Left kidney (tissue), 1 donor: ENCODE measurements at regions not wholly inside any gene's neighbourhood (a gene's known extent, or its start where the extent isn't known, plus 50 kb on each side); places are given as distances from the start of the nearest gene placed in this dataset.
"Not testable (repeated sequence)": the region's sequence is repeated elsewhere in the genome, so short reads cannot be mapped to it uniquely, and the experiment has no call there.

Source experiments
- DNase-seq: peaks from one replicate; pipeline ENCODE4 v3.0.0-alpha.2; 2013

- no peak for DNase-seq
Observed at GRCh38 chr2:167843657-167844056, 403.7 kb downstream of the STK39 start.

DNA sequence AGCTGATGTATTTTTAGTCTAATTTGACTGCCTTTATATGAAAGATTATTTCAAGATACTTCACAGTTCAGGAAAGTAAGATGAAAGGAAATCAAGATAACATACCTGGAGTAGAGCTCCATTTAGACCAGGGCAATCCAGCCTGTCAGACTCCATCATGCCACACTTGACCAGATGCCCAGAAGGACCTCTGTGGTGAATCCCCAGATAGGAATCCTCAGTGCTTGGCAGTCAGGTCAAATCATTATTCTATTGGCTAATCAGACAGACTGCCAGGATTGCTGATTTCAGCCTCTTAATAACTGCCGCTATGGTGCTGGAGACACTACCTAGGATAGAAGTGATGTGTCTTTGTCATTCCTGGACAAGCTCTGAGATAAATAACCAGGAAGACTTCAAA lies 404.2 kb downstream of the STK39 start:
- DNase-seq = no peak

- DNase-seq = no peak
Observed at GRCh38 chr2:167842047-167842446, 405.3 kb downstream of the STK39 start.

- DNase-seq = not testable (repeated sequence)
Observed at GRCh38 chr2:167835290-167835689, 412.1 kb downstream of the STK39 start.

DNA sequence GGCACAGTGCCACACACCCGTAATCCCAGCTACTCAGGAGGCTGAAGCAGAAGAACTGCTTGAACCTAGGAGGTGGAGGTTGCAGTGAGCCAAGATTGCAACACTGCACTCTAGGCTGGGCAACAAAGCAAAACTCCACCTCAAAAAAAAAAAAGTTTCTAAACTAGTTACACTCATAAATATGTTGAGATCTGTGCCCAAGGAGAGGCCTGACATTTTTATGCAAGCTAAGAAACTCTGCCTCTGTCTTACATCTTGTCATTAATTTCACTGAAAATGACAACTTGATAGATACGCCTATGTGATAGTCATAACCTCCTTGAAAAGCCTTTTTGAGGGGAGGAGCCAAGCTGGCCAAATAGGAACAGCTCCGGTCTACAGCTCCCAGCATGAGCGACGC lies 412.7 kb downstream of the STK39 start:
- no peak for DNase-seq

DNA sequence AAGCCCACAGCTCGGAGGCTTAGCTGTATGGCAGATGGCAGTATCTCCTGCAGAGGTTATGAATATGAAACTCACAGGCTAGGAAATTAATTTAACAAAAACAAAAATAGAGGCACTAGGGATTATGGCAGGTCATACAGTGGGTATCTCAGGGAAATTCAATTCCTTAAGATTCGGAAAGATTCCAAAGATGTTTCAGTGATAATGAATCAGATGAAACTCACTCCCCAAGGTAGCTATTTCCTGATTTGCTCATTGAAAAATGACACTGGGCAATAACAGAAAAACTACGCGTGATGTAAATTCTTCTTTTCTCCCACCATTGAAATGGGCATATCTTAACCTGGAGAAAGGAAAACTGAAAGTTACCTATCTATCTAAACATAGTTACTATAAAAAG lies 414.1 kb downstream of the STK39 start:
- DNase-seq = no peak

DNA sequence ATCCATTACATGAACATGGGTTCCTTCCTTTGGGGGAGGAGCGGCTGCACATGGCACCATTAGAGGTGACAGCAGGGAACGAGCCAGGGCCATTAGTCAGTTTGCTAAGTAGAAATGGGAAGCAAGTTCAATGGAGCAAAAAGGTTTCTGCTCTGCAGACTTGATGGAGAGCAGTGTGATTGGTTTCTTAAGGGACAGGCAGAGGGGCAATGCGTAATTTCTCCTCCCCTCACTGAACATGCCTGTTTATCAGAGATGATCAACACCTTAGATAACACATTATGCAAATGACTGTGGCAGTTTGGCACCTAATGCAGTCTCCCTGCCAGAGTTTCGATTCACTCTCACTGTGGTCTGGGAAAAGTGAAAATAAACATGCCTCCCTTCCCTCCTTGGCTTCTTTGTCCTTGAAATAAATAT lies 414.5 kb downstream of the STK39 start:
- DNase-seq = no peak

- no peak for DNase-seq
Observed at GRCh38 chr2:167827352-167828097, 419.9 kb downstream of the STK39 start.

GRCh38 chr2:167826906-167827305 lies 420.5 kb downstream of the STK39 start:
- DNase-seq = no peak

- DNase-seq = no peak
Observed at GRCh38 chr2:167825664-167826063, 421.7 kb downstream of the STK39 start.

- no peak for DNase-seq
Observed at GRCh38 chr2:167822690-167823465, 424.5 kb downstream of the STK39 start.

DNA sequence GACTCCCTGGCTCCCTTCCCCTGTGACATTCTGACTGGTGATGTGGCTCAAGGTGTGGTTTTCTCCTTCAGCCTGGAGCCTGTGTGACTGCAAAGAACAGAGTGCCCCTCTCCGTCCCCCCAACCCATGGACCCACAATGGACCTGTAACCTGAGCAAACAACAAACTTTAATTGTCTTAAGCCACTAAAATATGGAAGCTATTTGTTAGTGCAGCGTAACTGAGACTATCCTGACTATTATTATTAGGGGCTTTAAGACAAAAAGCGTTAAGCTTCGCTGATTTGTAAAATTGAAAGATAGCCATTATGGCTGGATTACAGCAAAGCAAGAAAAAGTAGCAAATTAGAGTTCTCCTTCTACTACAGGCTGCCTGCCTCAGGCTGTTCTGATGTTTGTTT lies 426.9 kb downstream of the STK39 start:
- no peak for DNase-seq

DNA sequence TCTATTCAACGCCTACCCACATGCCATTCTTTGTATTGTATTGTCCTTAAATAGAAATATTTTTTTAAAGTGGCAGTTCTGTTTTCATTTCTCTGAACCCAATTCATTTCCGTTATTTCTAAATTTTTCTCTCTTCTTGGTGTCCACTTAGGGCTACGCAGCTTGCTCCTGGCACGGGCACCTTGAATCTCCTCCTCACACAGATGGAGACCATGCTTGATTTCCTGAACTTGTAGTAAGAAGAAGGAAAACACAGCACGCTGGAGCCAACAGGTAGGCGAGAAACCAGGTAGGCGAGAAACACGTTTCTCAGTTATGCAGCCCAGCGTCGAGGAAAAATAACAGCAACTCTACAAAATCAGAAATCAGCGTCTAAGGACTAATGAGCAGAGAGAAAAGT lies 428.9 kb downstream of the STK39 start:
- DNase-seq = no peak

- DNase-seq = no peak
Observed at GRCh38 chr2:167817908-167818307, 429.5 kb downstream of the STK39 start.

- DNase-seq = no peak
Observed at GRCh38 chr2:167817422-167817821, 430.0 kb downstream of the STK39 start.

- no peak for DNase-seq
Observed at GRCh38 chr2:167816874-167817290, 430.5 kb downstream of the STK39 start.

- DNase-seq = no peak
Observed at GRCh38 chr2:167814881-167815718, 432.3 kb downstream of the STK39 start.

GRCh38 chr2:167814482-167814880 lies 432.9 kb downstream of the STK39 start:
- DNase-seq = not testable (repeated sequence)

DNA sequence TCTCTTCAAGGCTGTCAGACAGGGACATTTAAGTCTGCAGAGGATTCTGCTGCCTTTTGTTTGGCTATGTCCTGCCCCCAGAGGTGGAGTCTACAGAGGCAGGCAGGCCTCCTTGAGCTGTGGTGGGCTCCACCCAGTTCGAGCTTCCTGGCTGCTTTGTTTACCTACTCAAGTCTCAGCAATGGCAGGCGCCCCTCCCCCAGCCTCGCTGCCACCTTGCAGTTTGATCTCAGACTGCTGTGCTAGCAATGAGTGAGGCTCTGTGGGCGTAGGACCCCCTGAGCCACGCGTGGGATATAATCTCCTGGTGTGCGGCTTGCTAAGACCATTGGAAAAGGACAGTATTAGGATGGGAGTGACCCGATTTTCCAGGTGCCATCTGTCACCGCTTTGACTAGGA lies 437.6 kb downstream of the STK39 start:
- not testable (repeated sequence) for DNase-seq

GRCh38 chr2:167803449-167803988 lies 443.9 kb downstream of the STK39 start:
- DNase-seq = no peak

- DNase-seq = no peak
Observed at GRCh38 chr2:167794554-167795255, 452.7 kb downstream of the STK39 start.

- no peak for DNase-seq
Observed at GRCh38 chr2:167793725-167794124, 453.7 kb downstream of the STK39 start.
